HUES6 (cell line): ENCODE measurements at regions not wholly inside any gene's neighbourhood (a gene's known extent, or its start where the extent isn't known, plus 50 kb on each side); places are given as distances from the start of the nearest gene placed in this dataset.

Source experiments
- H3K27ac ChIP-seq: 2 replicates; pipeline ENCODE4 v1.7.0; 2013; ENCODE audit warnings: low read depth, mild to moderate bottlenecking, low read length, inconsistent platforms
- H3K27me3 ChIP-seq: 2 replicates; pipeline ENCODE4 v1.6.1; 2013; ENCODE audit warnings: low read length; ENCODE audit not compliant: control insufficient read depth, insufficient read depth
- H3K36me3 ChIP-seq: 2 replicates; pipeline ENCODE4 v1.6.1; 2013; ENCODE audit warnings: low read length; ENCODE audit not compliant: control insufficient read depth, insufficient read depth
- H3K4me1 ChIP-seq: 2 replicates; pipeline ENCODE4 v1.6.1; 2013; ENCODE audit warnings: low read length; ENCODE audit not compliant: control insufficient read depth, insufficient read depth
- H3K4me3 ChIP-seq: 2 replicates; pipeline ENCODE4 v1.5.1; 2013; ENCODE audit warnings: low read depth, low read length
- H3K9ac ChIP-seq: one replicate; pipeline ENCODE4 v1.6.1; 2013; ENCODE audit warnings: mild to moderate bottlenecking, low read length
- H3K9me3 ChIP-seq: 2 replicates; pipeline ENCODE4 v1.6.1; 2013; ENCODE audit warnings: low read depth, low read length; ENCODE audit not compliant: control insufficient read depth, insufficient read depth

- Histone ChIP-seq H3K9me3 (no peaks in the 10 kb centered on the region), H3K27ac (no peak overlapping the region), H3K36me3 (no peaks in the 10 kb centered on the region), H3K4me3 (no peak overlapping the region), H3K4me1 (peaks cover 10% of the 10 kb centered on the region; the same call in 1 of the 2 replicates), H3K27me3 (no peaks in the 10 kb centered on the region), H3K9ac (no peak overlapping the region)
Measured at GRCh38 chr14:87489196-87489819, 503.7 kb downstream of the GALC start.

GRCh38 chr14:87483271-87484260 lies 509.4 kb downstream of the GALC start:
- Histone ChIP-seq H3K9ac (no peak overlapping the region), H3K4me3 (no peak overlapping the region), H3K27ac (no peak overlapping the region), H3K4me1 (0 out of 2 replicates have a peak, but pooled peaks cover 5% of the 10 kb centered on the region), H3K9me3 (no peaks in the 10 kb centered on the region), H3K27me3 (no peaks in the 10 kb centered on the region), H3K36me3 (no peaks in the 10 kb centered on the region)

DNA sequence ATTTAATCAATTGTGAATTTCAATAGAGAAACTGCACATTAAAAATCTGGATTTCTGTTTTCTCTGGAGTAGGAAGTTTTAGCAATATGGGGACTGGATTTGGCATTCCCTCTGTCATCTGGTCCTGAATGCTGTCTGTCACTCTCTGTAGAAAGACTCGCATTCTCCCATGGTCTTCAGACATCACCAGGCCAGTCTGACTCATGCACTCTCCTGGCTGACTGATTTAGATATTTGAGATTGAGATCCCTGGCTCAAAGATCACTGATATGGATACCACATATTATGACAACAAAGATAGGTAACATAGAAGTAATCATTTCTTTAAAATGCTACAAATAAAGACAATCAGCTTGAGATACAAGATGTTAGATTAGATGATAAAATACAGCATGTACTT lies 524.5 kb downstream of the GALC start:
- Histone ChIP-seq H3K27ac (no peak overlapping the region), H3K9me3 (no peaks in the 10 kb centered on the region), H3K9ac (no peak overlapping the region), H3K4me3 (no peak overlapping the region), H3K27me3 (no peaks in the 10 kb centered on the region), H3K4me1 (no peaks in the 10 kb centered on the region), H3K36me3 (no peaks in the 10 kb centered on the region)

GRCh38 chr14:87467578-87467977 lies 525.4 kb downstream of the GALC start:
- no peaks in the 10 kb centered on the region for H3K9me3 ChIP-seq
- H3K4me1 ChIP-seq: no peaks in the 10 kb centered on the region
- H3K27me3 ChIP-seq: no peaks in the 10 kb centered on the region
- H3K4me3 ChIP-seq: no peak overlapping the region
- H3K9ac ChIP-seq: no peak overlapping the region
- H3K36me3 ChIP-seq: no peaks in the 10 kb centered on the region
- H3K27ac ChIP-seq: no peak overlapping the region

- no peaks in the 10 kb centered on the region for H3K9me3 ChIP-seq
- no peaks in the 10 kb centered on the region for H3K36me3 ChIP-seq
- H3K9ac ChIP-seq: no peak overlapping the region
- no peaks in the 10 kb centered on the region for H3K27me3 ChIP-seq
- H3K4me3 ChIP-seq: no peak overlapping the region
- H3K27ac ChIP-seq: no peak overlapping the region
- H3K4me1 ChIP-seq: no peaks in the 10 kb centered on the region
Measured at GRCh38 chr14:87465770-87466169, 527.2 kb downstream of the GALC start.

DNA sequence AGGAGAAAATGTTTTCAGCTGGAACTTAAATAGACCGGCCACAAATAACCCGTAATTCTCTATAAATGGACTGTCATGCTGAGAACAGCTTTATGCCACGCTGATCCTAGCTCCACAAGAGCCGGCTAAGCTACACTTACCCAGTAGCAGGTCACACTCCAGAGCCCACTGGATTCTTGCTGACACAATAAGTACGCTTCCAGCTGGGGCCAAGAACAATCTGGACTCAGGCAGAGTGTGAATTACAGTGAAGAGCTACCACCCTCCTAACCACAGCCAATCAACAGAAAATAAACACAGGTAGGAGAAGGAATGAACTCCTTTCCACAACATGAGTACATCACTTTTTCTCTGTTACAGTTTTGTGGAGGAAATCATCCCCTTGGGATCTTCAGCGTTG lies 531.3 kb downstream of the GALC start:
- H3K36me3 ChIP-seq: no peaks in the 10 kb centered on the region
- H3K4me1 ChIP-seq: no peaks in the 10 kb centered on the region

DNA sequence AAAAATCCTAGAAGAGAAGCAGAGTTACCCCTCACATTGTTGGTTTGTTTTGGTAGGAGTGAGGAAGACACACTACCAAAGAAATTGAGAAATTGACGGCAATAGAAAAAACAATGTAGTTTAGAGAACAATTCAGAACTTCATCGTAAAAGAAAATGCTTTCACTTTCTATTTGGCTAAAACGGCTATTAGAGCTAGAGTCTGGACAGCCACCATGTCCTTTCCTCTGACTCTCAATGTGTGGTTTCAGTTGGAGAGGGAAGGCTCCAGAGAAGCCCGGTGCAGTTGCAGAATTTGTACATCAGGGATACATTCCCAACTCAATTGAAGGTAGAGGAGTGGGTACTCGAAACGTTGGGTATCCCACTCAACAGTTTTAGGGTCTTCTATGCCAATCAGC lies 535.3 kb downstream of the GALC start:
- Histone ChIP-seq H3K4me3 (no peak overlapping the region), H3K9ac (no peak overlapping the region), H3K27ac (no peak overlapping the region)

More for the DNA sequence above, 531.3 kb downstream of the GALC start:
- H3K9me3 ChIP-seq: no peaks in the 10 kb centered on the region
- no peak overlapping the region for H3K4me3 ChIP-seq
- H3K27me3 ChIP-seq: no peaks in the 10 kb centered on the region
- H3K27ac ChIP-seq: no peak overlapping the region
- no peak overlapping the region for H3K9ac ChIP-seq

GRCh38 chr14:87450193-87450592 lies 542.8 kb downstream of the GALC start:
- Histone ChIP-seq H3K27me3 (no peaks in the 10 kb centered on the region), H3K27ac (no peak overlapping the region), H3K36me3 (no peaks in the 10 kb centered on the region), H3K4me1 (no peaks in the 10 kb centered on the region), H3K4me3 (no peak overlapping the region), H3K9me3 (no peaks in the 10 kb centered on the region), H3K9ac (no peak overlapping the region)

More for the DNA sequence above, 535.3 kb downstream of the GALC start:
- H3K36me3 ChIP-seq: no peaks in the 10 kb centered on the region
- no peaks in the 10 kb centered on the region for H3K9me3 ChIP-seq
- H3K27me3 ChIP-seq: no peaks in the 10 kb centered on the region
- no peaks in the 10 kb centered on the region for H3K4me1 ChIP-seq

DNA sequence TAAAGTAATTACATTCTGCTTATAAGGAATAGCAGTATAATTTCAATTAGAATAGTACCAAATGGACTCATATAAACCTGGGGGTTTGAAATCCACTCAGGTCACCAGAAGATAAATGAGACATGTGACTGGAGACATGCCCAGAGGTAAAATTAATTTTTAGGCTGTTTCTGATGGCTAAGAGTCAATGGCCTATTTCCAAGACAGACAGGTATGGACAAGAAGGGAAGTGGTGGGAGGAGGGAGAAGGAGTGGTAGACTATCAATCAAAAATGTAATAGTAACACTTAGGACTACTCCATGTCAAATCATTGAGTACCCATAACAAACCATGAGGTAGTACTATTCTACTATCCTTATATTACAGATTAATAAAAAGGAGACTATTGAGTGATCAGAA lies 544.0 kb downstream of the GALC start:
- no peak overlapping the region for H3K27ac ChIP-seq
- H3K4me3 ChIP-seq: no peak overlapping the region
- H3K9ac ChIP-seq: no peak overlapping the region
- no peaks in the 10 kb centered on the region for H3K27me3 ChIP-seq
- no peaks in the 10 kb centered on the region for H3K9me3 ChIP-seq
- no peaks in the 10 kb centered on the region for H3K36me3 ChIP-seq
- no peaks in the 10 kb centered on the region for H3K4me1 ChIP-seq

DNA sequence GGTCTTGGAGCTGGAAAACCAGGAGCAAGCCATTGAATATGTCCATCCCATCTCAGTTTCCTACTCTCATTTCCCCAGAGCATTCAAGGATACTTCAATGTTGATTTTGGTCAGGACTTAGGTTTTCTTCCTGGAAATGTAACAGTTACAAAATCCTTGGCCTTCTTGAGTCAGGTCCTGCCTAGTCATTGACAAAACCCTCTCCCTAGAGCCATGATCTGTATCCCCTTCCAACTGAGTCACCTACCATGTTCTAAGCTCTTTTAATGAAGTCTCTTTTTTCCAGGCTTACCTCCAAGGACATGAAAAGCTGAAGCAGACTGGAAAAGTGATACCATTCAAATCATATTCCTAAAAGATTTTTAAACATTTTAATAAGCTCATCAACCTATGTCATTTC lies 549.2 kb downstream of the GALC start:
- H3K4me1 ChIP-seq: no peaks in the 10 kb centered on the region
- no peak overlapping the region for H3K9ac ChIP-seq
- no peak overlapping the region for H3K27ac ChIP-seq
- no peaks in the 10 kb centered on the region for H3K9me3 ChIP-seq
- H3K36me3 ChIP-seq: no peaks in the 10 kb centered on the region
- no peaks in the 10 kb centered on the region for H3K27me3 ChIP-seq
- H3K4me3 ChIP-seq: no peak overlapping the region

DNA sequence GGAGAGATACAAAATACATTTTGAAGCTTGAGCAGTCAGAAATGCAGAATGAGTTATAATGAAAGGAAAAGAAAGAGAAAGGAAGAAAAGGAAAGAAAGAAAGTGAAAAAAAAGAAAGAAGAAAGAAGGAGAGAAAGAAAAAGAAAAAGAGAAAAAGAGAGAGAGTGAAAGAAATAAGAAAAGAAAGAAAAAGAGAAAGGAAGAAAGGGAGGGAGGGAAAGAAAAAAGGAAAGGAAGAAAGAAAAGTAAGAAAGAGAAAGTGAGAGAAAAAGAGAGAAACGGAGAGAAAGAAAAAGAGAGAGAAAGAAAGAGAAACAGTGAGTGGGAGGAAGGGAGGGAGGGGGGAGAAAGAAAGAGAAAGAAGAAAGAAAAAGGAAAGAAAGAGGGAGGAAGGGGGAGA lies 549.9 kb downstream of the GALC start:
- no peaks in the 10 kb centered on the region for H3K36me3 ChIP-seq
- no peaks in the 10 kb centered on the region for H3K9me3 ChIP-seq
- no peaks in the 10 kb centered on the region for H3K27me3 ChIP-seq

More for the DNA sequence above, 549.9 kb downstream of the GALC start:
- Histone ChIP-seq H3K9ac (no peak overlapping the region), H3K4me1 (no peaks in the 10 kb centered on the region), H3K4me3 (no peak overlapping the region), H3K27ac (no peak overlapping the region)
